HG02938 (cell line): ENCODE measurements at regions not wholly inside any gene's neighbourhood (a gene's known extent, or its start where the extent isn't known, plus 50 kb on each side); places are given as distances from the start of the nearest gene placed in this dataset.

Experiments
- ATAC-seq: cut with Tn5 transposase; IDR thresholded peaks from one replicate; pipeline ENCODE4 v1.9.1; 2021; ENCODE audit warnings: mild to moderate bottlenecking, moderate library complexity; ENCODE audit not compliant: unreplicated experiment

DNA sequence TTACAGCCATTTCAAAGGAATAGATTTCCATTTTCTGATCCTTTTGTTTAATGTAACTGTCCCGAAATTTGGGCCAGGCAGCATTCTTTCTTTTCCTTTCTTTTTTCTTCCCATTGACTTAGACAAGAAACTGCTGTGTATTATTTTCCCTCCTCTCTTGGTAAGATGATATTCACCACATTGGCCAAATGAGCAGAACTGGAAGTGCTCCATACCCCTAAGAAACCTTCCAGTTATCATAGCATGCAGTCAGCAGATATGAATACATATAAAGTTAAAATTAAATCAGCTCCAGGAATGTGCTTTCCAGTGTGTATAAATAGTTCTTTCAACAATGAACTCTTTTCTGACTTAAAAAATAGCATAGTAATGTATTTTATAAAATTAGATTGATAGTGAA lies 168.5 kb upstream of the GAS1 start:
- no peak for ATAC-seq

GRCh38 chr9:87116492-87116891 lies 169.2 kb upstream of the GAS1 start:
- no peak for ATAC-seq

DNA sequence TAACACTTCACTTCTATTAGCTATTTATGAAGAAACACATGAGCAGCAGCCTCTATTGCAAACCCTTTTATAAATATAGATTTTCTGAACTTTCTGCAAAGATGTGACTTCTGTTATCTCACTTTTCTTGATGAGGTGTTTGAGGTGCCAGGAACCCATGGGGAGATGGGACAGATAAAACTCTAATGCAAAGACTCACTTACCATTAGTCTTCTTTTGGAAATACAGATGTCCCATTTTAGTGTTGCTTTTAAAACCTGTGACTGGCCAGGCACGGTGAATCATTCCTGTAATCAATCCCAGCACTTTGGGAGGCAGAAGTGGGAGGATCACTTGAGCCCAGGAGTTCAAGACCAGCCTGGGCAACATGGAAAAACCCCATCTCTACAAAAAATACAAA lies 171.3 kb upstream of the GAS1 start:
- no peak for ATAC-seq

DNA sequence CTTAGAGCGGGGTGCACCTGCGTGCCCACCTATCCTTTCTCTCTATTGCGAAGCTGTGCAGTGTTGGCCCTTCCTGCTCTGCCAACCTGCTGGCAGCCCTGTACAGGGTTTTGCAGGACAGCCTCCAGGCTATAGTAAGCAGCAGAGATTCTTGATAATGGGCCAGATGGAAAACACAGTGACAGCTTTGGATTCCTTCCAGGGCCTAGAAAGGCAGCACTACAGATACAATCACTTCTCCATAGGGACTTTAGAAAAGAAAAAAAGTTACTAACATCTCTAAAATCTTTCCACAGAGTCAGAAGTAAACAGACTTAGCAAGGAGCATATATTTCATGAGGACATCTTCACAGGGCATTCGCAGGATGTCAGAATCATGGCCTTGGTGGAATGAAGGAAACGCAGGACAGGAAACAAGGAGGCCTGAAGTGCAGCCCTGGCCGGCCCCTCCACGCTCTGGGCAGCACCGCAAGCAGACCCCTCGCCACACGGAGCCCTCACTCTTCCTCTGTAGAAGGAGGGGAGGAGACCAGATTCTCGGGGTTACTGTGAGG lies 172.1 kb upstream of the GAS1 start:
- no peak for ATAC-seq

- no peak for ATAC-seq
These were observed 173.3 kb upstream of the GAS1 start for GRCh38 chr9:87120610-87121009.

DNA sequence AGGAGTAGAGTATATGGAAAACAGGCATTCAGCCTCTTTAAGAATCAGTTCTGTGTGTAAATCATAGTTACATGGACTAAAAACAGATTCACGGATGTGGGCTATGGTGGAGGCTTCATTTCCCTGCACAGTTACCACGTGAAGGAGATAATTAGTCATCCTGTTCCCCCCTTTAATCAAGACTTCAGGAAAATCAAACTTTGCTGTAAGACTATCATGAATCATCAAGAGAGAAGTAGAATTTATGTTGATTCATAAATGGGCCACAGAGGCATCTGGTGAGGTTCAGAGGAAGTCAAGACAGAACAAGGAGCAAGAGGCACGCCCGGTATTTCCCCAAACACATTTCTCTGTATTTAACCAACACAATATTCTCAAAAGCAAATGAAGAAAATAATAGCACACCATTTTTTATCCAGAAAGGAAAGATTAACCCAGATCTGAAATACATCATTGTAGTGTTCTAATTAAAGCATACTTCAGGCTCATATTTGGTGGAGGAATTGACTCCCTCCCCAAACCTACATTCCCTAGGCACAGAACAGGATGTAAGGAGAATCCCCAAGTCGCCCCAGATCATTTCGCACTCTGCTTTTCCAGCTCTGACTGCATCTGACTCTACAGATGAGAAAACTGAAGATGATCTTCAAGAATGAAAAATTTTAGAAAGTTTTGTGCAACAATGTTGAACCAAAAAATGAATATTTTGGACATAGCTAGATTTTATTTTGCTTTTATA lies 175.8 kb upstream of the GAS1 start:
- no peak for ATAC-seq

GRCh38 chr9:87123830-87124229 lies 176.5 kb upstream of the GAS1 start:
- no peak for ATAC-seq

- no peak for ATAC-seq
These were observed 178.5 kb upstream of the GAS1 start for GRCh38 chr9:87125819-87126218.

GRCh38 chr9:87127543-87127942 lies 180.2 kb upstream of the GAS1 start:
- no peak for ATAC-seq

DNA sequence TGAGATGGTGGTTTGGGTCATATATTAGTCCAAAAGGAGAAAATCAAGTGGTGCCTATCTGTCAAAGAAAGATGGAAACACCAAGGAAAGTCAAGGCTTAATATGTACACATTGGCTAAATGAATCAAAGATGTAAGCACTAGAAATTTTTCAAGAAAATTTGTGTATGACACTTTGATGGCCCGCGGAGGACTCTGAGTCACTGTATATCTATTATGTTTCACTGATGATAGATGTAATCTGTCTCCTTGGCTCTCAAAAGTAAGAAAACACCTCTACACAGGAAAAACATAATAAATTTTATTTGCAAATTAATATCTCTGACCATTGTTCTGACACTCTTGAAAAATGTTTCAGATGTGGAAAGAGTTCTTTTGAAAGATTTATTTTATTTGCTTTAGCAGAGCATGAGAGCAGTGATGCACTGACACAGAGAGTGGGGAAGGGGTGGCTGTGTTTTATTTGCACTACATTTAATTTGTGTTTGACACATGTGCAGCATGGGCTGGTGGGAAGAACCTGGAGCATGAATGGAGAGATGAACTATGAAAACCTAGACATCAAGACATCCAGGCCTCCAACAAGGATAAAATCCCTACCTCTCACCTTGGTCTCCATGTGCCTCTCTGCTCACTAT lies 180.8 kb upstream of the GAS1 start:
- ATAC-seq = no peak

DNA sequence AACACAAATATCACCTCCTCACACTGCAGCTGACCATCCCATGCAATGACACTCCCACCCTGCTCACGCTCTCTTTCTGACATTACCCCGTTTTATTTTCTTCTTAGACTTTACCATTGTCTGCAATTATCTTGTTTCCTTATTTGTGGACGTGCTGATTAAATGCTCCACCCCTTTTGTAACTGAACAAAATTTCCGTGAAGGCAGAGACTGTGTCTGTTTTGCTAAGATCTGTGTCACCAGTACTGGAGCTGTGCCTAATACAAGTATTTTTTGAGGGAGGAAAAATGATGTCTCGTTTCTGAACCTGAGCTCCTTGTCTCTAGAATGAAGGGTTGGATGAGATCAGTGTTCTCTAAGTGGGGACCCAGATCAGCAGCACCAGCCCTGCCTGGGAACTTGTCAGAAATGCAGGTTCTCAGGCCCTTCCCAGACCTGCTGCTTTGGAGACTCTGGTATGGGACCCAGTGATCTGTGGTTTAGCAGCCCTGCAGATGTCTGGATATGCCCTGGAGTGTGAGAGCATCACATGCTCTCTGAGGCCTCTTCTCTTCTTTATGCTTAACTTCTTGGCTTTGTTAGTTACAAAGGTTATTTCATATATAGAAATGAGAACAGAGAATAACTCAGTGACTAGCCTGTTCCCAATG lies 181.7 kb upstream of the GAS1 start:
- no peak for ATAC-seq

- ATAC-seq = no peak
These were observed 187.8 kb upstream of the GAS1 start for GRCh38 chr9:87135074-87135473.

GRCh38 chr9:87137718-87138117 lies 190.4 kb upstream of the GAS1 start:
- ATAC-seq = no peak

DNA sequence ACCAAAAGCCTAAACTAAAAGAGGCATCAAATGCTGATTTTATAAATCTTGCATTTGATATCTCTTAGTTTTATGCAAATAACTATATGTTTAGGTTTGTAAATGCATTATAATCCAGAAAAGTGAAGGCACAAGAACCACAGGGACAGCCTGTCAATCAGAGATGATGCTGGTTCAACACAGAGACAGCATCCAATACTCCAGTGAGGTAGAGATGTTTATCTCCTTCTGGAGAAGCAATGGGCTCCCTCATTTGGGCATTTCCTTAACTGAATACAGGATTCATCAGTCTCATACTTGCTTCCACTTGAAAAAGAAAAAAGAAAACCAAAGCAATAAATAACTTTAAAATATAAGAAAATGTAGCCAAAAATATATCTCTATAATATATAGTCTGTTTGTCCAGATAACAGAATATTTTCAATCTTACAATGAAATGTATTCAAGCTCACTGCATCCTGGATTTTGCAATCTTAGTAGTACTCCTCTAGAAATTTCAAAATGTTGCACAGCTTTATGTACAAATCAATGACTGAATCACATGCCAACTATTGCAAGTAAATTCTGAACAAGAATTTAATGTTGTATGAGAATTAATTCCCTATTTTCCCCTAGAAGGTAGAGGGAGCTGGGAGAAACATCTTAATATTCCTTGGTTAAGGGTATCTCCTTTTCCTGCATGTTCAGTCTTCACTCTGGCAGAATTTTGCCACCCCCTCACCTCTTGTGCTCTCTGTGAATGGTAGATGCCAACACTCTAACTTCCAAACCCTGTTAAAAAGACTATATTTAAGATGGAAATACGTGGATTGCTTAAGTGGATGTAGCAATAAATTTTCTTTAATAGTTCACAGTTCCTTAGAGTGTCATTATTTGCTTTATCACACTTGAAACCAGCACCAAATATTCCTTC lies 191.1 kb upstream of the GAS1 start:
- ATAC-seq = no peak

DNA sequence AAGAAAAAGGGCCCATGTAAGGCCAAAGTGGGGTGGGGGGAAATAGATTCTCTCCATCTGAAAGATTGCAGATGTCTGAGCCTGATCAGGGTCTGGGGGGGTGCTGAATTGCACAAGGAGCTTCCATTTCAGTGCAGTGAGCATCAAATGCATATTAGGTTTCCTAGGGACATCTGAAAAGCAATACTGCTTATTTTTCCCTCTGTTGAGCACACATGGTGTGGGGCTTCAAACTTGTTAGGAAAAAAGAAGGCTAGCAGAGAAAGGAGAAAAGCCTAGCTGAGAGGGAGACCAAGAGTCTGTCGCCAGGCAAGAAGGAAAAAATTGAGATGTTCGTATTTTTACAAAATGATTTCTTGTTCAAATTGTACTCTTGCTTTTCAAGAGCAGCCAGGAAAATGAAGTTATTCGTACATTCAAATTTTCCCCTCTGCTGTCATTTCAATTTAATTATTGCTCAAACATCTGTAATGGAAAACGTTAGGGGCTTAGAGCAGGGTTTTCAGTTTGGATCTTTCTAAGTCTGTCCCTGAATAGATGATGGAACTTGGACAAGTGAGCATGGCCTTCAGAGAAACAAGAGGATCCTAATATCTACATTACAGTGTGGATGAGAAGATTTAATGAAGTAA lies 191.9 kb upstream of the GAS1 start:
- no peak for ATAC-seq

GRCh38 chr9:87140142-87140541 lies 192.8 kb upstream of the GAS1 start:
- no peak for ATAC-seq

DNA sequence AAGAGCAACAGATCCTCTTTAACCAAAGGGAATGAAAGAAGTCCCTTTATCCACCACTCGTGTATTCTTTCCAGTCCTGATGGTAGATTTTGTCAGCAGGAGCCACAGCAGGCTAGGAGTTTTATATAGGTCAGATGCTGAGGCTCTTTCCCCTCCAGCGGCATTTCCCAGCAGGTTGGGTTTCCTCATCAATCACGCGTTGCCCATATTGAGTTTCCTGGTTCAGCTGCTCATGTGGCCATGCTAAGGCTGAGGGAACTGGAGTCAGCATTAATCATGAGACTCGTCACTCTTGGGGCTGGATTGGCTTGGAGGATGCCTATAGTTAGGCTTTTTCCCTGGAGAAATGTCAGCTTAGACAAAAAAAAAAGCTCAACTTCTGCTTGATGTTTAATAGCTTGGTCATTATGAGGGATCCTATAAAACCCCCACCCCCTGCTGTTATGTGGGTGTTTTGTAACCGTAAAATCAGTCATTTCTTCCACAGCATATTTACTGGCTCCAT lies 193.4 kb upstream of the GAS1 start:
- ATAC-seq = no peak

GRCh38 chr9:87141124-87141523 lies 193.8 kb upstream of the GAS1 start:
- ATAC-seq = no peak

DNA sequence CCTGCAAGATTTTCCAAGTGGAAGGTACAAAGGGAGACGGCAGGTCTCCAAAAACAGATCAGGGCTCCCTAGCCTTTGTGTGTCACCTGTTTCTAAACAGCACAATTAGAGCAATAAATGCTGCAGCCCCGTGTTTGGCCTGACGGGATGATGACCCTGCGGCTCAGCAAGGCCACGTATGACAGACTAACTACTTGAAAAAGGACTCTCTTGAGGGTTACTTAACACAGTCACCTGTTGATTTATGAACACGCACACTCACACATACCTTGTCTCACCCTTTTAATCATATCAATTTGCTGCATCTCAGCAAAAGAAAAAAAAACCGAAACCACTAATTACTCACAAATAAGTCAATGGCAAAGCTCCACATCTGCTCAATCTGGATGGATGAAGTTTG lies 199.6 kb upstream of the GAS1 start:
- ATAC-seq = no peak

DNA sequence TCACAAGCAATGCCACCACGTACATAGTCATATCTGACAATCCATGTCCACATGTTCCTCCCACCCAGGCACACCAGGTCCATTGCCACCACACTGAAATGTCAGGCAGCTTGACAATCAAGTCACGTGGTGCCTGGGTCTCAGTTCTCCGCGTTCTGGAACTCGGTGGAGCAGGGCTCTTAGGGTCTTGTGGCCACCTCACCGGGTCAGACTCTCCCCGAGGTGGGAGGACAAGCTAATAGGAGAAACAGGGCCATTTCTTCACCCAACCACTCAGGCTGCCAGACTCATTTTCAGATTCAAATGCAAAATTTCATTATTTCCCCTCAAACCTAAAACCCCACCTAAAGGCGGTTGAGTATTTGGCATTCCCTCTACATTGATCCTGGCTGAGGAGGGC lies 200.5 kb upstream of the GAS1 start:
- no peak for ATAC-seq
